Lung (tissue), 11 donors: ENCODE measurements at regions not wholly inside any gene's neighbourhood (a gene's known extent, or its start where the extent isn't known, plus 50 kb on each side); places are given as distances from the start of the nearest gene placed in this dataset.

Experiments used
- ATAC-seq: fragments of 200-7000 bp; cut with Tn5 transposase; one replicate; pipeline ENCODE4 v1.9.1; 2020; ENCODE audit warnings: moderate number of reproducible peaks; ENCODE audit not compliant: insufficient read depth, low FRiP score
- DNase-seq, 3 donors: peaks; one replicate each; pipeline ENCODE4 v3.0.0-alpha.2; 2013 to 2017
- H3K27ac ChIP-seq, 2 donors: one replicate each; pipeline ENCODE4 v1.5.1; 2013; ENCODE audit warnings: mild to moderate bottlenecking in 2 of 2, moderate library complexity in 2 of 2, control low read depth in 1 of 2, inconsistent platforms in 1 of 2, low read depth in 1 of 2, low read length in 1 of 2
- H3K27me3 ChIP-seq, 3 donors: one replicate each; pipeline ENCODE4 v1.5.1; 2013; ENCODE audit warnings: low read length in 2 of 3; ENCODE audit not compliant: control insufficient read depth in 3 of 3, insufficient read depth in 3 of 3
- H3K36me3 ChIP-seq, 4 donors: one replicate each; pipeline ENCODE4 v1.5.1; 2013; ENCODE audit warnings: low read length in 4 of 4, mild to moderate bottlenecking in 1 of 4, moderate library complexity in 1 of 4; ENCODE audit not compliant: control insufficient read depth in 4 of 4, insufficient read depth in 4 of 4
- H3K4me1 ChIP-seq, 5 donors: one replicate each; pipeline ENCODE4 v1.5.1; 2013; ENCODE audit warnings: low read length in 5 of 5, mild to moderate bottlenecking in 2 of 5, moderate library complexity in 1 of 5; ENCODE audit not compliant: control insufficient read depth in 5 of 5, insufficient read depth in 5 of 5
- H3K4me3 ChIP-seq: one replicate; pipeline ENCODE4 v1.5.1; 2013; ENCODE audit warnings: mild to moderate bottlenecking, control low read depth, moderate library complexity
- H3K9ac ChIP-seq, 2 donors: one replicate each; pipeline ENCODE4 v1.5.1; 2013; ENCODE audit warnings: low read length in 2 of 2, control low read depth in 1 of 2; ENCODE audit not compliant: insufficient read depth in 1 of 2
- H3K9me3 ChIP-seq, 4 donors: one replicate each; pipeline ENCODE4 v1.5.1; 2013; ENCODE audit warnings: low read length in 3 of 4, mild to moderate bottlenecking in 1 of 4, moderate library complexity in 1 of 4; ENCODE audit not compliant: control insufficient read depth in 4 of 4, insufficient read depth in 3 of 4
- WGBS, 2 donors: extraction: QIAGEN DNeasy Blood & Tissue Kit; methylation state at CpG; one replicate each; pipeline ENCODE4 v1.1.7; 2013; 5-methylcytosine and 5-hydroxymethylcytosine counted together
- TF ChIP-seq, protein P1 (sequence below): IDR thresholded peaks from 2 replicates; pipeline ENCODE4 v1.5.1; 2012; ENCODE audit warnings: mild to moderate bottlenecking; ENCODE audit errors: control extremely low read depth, extremely low read depth
- donor health status: control.
- donor health status: control.
- donor health status: Bipolar disorder and iron deficiency.
- donor health status: healthy.
- donor health status: DM: yes; HTN: yes; CAD: no.

- TF ChIP-seq, protein P1, sequence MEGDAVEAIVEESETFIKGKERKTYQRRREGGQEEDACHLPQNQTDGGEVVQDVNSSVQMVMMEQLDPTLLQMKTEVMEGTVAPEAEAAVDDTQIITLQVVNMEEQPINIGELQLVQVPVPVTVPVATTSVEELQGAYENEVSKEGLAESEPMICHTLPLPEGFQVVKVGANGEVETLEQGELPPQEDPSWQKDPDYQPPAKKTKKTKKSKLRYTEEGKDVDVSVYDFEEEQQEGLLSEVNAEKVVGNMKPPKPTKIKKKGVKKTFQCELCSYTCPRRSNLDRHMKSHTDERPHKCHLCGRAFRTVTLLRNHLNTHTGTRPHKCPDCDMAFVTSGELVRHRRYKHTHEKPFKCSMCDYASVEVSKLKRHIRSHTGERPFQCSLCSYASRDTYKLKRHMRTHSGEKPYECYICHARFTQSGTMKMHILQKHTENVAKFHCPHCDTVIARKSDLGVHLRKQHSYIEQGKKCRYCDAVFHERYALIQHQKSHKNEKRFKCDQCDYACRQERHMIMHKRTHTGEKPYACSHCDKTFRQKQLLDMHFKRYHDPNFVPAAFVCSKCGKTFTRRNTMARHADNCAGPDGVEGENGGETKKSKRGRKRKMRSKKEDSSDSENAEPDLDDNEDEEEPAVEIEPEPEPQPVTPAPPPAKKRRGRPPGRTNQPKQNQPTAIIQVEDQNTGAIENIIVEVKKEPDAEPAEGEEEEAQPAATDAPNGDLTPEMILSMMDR: no peak
- DNase-seq: peak; percentile 48 to 67 (median 66)
- Histone ChIP-seq H3K9ac (no peak overlapping the region), H3K27me3 (peaks cover 0 to 2% (median 0%) of the 10 kb centered on the region in 3 donors), H3K4me1 (peaks cover 0 to 38% (median 4%) of the 10 kb centered on the region in 5 donors), H3K36me3 (no peaks in the 10 kb centered on the region), H3K27ac (no peak overlapping the region), H3K9me3 (no peaks in the 10 kb centered on the region), H3K4me3 (no peak overlapping the region)
- WGBS, 2 donors: 91 to 95% methylated on average over 4 of the region's 4 CpGs
- ATAC-seq: no peak
Observed at GRCh38 chr6:44664716-44665115, 277.2 kb downstream of the CDC5L start.

GRCh38 chr6:44665143-44665542 lies 277.6 kb downstream of the CDC5L start:
- Histone ChIP-seq H3K4me3 (no peak overlapping the region), H3K27me3 (peaks cover 0 to 2% (median 0%) of the 10 kb centered on the region in 3 donors), H3K36me3 (no peaks in the 10 kb centered on the region), H3K27ac (no peak overlapping the region), H3K9me3 (no peaks in the 10 kb centered on the region), H3K4me1 (peaks cover 0 to 38% (median 4%) of the 10 kb centered on the region in 5 donors), H3K9ac (no peak overlapping the region)
- DNase-seq (no peak), ATAC-seq (no peak)
- TF ChIP-seq, protein P1: no peak
- 87 to 96% methylated on average over 3 of the region's 3 CpGs for WGBS, 2 donors

DNA sequence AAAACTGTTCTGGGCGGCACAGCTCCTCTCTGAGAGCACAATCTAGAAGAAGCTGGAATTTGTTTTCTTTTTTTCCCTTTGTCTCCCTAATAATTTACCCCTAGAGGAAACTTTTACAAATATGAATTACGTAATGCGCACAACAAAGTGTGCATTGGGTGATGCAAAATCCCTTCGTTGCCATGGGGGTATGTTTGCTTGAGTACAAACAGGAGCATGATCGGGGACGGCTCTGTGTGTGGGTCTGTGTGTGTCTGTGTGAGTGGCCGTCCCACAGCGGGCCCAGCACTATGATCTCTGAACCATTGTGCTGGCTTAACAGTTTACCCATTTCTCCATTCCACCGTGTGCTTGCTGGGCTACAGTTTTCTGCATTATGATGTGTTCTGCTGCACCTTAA lies 278.2 kb downstream of the CDC5L start:
- no peak for ATAC-seq

DNA sequence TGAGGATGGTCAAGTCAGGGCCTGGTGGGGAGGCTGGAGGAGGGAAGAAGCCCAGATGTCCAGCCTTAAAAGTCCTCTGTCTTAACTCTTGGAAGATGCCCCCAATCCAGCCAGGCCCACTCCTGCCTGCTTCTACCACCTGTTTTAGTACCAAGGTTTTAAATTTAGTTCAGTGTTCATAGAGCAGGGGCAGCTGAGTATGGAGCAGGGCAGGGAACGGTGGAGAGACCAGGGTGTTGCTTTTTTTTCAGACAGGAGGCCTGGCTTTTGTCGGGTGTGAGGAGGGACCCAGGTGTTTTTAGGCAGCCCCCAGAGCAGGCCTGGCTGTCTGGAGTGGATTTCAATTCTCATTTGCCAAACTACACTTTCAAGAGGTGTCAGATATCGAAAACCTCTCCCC lies 278.8 kb downstream of the CDC5L start:
- Histone ChIP-seq H3K27me3 (peaks cover 0 to 2% (median 0%) of the 10 kb centered on the region in 3 donors), H3K9ac (no peak overlapping the region), H3K36me3 (no peaks in the 10 kb centered on the region), H3K4me3 (no peak overlapping the region), H3K27ac (no peak overlapping the region), H3K4me1 (peaks cover 0 to 38% (median 4%) of the 10 kb centered on the region in 5 donors), H3K9me3 (no peaks in the 10 kb centered on the region)
- DNase-seq: no peak
- 90 to 92% methylated on average over 3 of the region's 3 CpGs for WGBS, 2 donors
- ATAC-seq: no peak
- TF ChIP-seq, protein P1: no peak

More for the DNA sequence above, 278.2 kb downstream of the CDC5L start:
- Histone ChIP-seq H3K9me3 (no peaks in the 10 kb centered on the region), H3K36me3 (no peaks in the 10 kb centered on the region), H3K27me3 (peaks cover 0 to 2% (median 0%) of the 10 kb centered on the region in 3 donors), H3K9ac (no peak overlapping the region), H3K4me3 (no peak overlapping the region), H3K4me1 (peaks cover 0 to 38% (median 4%) of the 10 kb centered on the region in 5 donors), H3K27ac (no peak overlapping the region)
- no peak for DNase-seq
- 92% methylated on average over 9 of the region's 9 CpGs for WGBS, 2 donors
- TF ChIP-seq, protein P1: no peak
